HG03460 (cell line): ENCODE measurements at regions not wholly inside any gene's neighbourhood (a gene's known extent, or its start where the extent isn't known, plus 50 kb on each side); places are given as distances from the start of the nearest gene placed in this dataset.

Experiments
- ATAC-seq: cut with Tn5 transposase; IDR thresholded peaks from one replicate; pipeline ENCODE4 v1.9.1; 2021; ENCODE audit not compliant: unreplicated experiment

- ATAC-seq = no peak
Measured at GRCh38 chr20:41952166-41952565, 334.0 kb upstream of the CHD6 start.

- ATAC-seq = no peak
Measured at GRCh38 chr20:41951615-41952014, 333.4 kb upstream of the CHD6 start.

- no peak for ATAC-seq
Measured at GRCh38 chr20:41939659-41940058, 321.5 kb upstream of the CHD6 start.

- no peak for ATAC-seq
Measured at GRCh38 chr20:41938353-41938752, 320.2 kb upstream of the CHD6 start.

- no peak for ATAC-seq
Measured at GRCh38 chr20:41935259-41935791, 317.1 kb upstream of the CHD6 start.

- no peak for ATAC-seq
Measured at GRCh38 chr20:41932431-41932830, 314.3 kb upstream of the CHD6 start.

GRCh38 chr20:41927655-41928054 is 309.5 kb upstream of the CHD6 start:
- no peak for ATAC-seq

GRCh38 chr20:41927189-41927588 is 309.0 kb upstream of the CHD6 start:
- no peak for ATAC-seq

- ATAC-seq = no peak
Measured at GRCh38 chr20:41925476-41925875, 307.3 kb upstream of the CHD6 start.

GRCh38 chr20:41923624-41924023 is 305.4 kb upstream of the CHD6 start:
- ATAC-seq = no peak

- ATAC-seq = no peak
Measured at GRCh38 chr20:41913146-41913545, 295.0 kb upstream of the CHD6 start.

GRCh38 chr20:41910558-41910957 is 292.4 kb upstream of the CHD6 start:
- no peak for ATAC-seq

- no peak for ATAC-seq
Measured at GRCh38 chr20:41905199-41905598, 287.0 kb upstream of the CHD6 start.

- no peak for ATAC-seq
Measured at GRCh38 chr20:41903586-41903985, 285.4 kb upstream of the CHD6 start.

- ATAC-seq = no peak
Measured at GRCh38 chr20:41902346-41902745, 284.2 kb upstream of the CHD6 start.

- no peak for ATAC-seq
Measured at GRCh38 chr20:41900201-41900691, 282.1 kb upstream of the CHD6 start.

GRCh38 chr20:41897708-41898107 is 279.5 kb upstream of the CHD6 start:
- ATAC-seq = no peak

- no peak for ATAC-seq
Measured at GRCh38 chr20:41895241-41896032, 277.3 kb upstream of the CHD6 start.

GRCh38 chr20:41894255-41894963 is 276.2 kb upstream of the CHD6 start:
- no peak for ATAC-seq

- no peak for ATAC-seq
Measured at GRCh38 chr20:41892031-41892430, 273.9 kb upstream of the CHD6 start.

- no peak for ATAC-seq
Measured at GRCh38 chr20:41889844-41890224, 271.7 kb upstream of the CHD6 start.
